Osteocyte (in vitro differentiated cells): ENCODE measurements at regions not wholly inside any gene's neighbourhood (a gene's known extent, or its start where the extent isn't known, plus 50 kb on each side); places are given as distances from the start of the nearest gene placed in this dataset.

Source experiments
- DNase-seq: peaks from one replicate; pipeline ENCODE4 v3.0.0; 2021; ENCODE audit warnings: mixed read lengths; ENCODE audit not compliant: unreplicated experiment; ENCODE audit errors: extremely low spot score
- H3K27ac Mint-ChIP-seq: one replicate; pipeline ENCODE4 v1.8.0; 2021; ENCODE audit warnings: mild to moderate bottlenecking, mixed read lengths; ENCODE audit not compliant: unreplicated experiment
- H3K27me3 Mint-ChIP-seq: one replicate; pipeline ENCODE4 v1.8.0; 2021; ENCODE audit warnings: mixed read lengths; ENCODE audit not compliant: unreplicated experiment
- H3K36me3 Mint-ChIP-seq: one replicate; pipeline ENCODE4 v1.8.0; 2021; ENCODE audit warnings: mixed read lengths; ENCODE audit not compliant: unreplicated experiment
- H3K4me1 Mint-ChIP-seq: one replicate; pipeline ENCODE4 v1.8.0; 2021; ENCODE audit warnings: mixed read lengths; ENCODE audit not compliant: unreplicated experiment
- H3K4me3 Mint-ChIP-seq: one replicate; pipeline ENCODE4 v1.8.0; 2021; ENCODE audit warnings: mild to moderate bottlenecking, moderate library complexity, mixed read lengths; ENCODE audit not compliant: unreplicated experiment
- H3K9me3 Mint-ChIP-seq: one replicate; pipeline ENCODE4 v1.8.0; 2021; ENCODE audit warnings: mixed read lengths; ENCODE audit not compliant: unreplicated experiment
- TF ChIP-seq, protein P1 (sequence below): fragments of 200-600 bp; sonication (generic); IDR thresholded peaks from 2 replicates; pipeline ENCODE4 v1.5.0; 2021; ENCODE audit warnings: antibody characterized with exemption, mild to moderate bottlenecking, moderate library complexity

DNA sequence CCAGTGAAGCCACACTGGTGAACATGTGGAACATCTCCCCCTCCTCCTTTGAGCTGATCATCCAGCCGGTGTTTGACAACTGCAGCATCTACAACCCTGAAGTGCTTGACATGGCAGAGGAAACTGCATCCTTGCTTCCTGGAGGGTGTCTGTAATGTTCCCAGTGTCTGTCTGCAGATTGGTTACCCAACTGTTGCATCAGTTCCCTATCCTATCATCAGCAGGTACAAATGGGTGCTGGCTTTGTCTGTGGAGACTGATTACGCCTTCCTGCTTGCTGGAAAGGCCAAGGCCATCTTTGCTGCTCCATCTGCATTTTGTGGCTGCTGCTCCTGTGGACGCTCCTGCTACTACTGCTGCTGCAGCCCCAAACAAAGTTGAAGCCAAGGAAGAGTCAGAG lies 83.5 kb downstream of the SKA1 start:
- DNase-seq, result no peak
- H3K4me3 Mint-ChIP-seq, result no peak overlapping the region
- no peaks in the 10 kb centered on the region for H3K36me3 Mint-ChIP-seq
- H3K4me1 Mint-ChIP-seq, result no peaks in the 10 kb centered on the region
- no peaks in the 10 kb centered on the region for H3K27me3 Mint-ChIP-seq
- no peak overlapping the region for H3K27ac Mint-ChIP-seq
- no peaks in the 10 kb centered on the region for H3K9me3 Mint-ChIP-seq
- TF ChIP-seq, protein P1, sequence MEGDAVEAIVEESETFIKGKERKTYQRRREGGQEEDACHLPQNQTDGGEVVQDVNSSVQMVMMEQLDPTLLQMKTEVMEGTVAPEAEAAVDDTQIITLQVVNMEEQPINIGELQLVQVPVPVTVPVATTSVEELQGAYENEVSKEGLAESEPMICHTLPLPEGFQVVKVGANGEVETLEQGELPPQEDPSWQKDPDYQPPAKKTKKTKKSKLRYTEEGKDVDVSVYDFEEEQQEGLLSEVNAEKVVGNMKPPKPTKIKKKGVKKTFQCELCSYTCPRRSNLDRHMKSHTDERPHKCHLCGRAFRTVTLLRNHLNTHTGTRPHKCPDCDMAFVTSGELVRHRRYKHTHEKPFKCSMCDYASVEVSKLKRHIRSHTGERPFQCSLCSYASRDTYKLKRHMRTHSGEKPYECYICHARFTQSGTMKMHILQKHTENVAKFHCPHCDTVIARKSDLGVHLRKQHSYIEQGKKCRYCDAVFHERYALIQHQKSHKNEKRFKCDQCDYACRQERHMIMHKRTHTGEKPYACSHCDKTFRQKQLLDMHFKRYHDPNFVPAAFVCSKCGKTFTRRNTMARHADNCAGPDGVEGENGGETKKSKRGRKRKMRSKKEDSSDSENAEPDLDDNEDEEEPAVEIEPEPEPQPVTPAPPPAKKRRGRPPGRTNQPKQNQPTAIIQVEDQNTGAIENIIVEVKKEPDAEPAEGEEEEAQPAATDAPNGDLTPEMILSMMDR, result no peak

DNA sequence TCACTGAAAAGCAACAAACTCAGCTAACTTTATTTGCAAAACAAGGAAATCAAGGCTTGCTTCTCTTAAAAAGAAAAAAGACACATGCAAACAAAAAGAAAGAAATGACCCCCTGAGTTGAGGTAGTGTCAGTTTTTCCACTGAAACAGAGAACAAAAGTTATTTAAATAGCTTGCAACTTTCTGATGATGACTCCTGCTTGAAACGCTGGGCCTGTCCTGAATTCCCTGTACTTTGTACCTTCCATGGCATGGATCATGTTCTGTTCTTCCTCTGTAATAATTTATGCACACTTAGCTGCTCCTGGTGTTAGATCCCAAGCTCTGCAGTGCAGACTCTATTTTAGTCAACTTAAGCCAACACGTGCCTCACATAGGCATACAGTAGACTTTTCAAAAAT lies 84.0 kb downstream of the SKA1 start:
- no peaks in the 10 kb centered on the region for H3K36me3 Mint-ChIP-seq
- no peak for DNase-seq
- no peaks in the 10 kb centered on the region for H3K4me1 Mint-ChIP-seq
- H3K9me3 Mint-ChIP-seq, result no peaks in the 10 kb centered on the region
- TF ChIP-seq, protein P1, result no peak
- no peaks in the 10 kb centered on the region for H3K27me3 Mint-ChIP-seq
- H3K4me3 Mint-ChIP-seq, result no peak overlapping the region
- no peak overlapping the region for H3K27ac Mint-ChIP-seq

DNA sequence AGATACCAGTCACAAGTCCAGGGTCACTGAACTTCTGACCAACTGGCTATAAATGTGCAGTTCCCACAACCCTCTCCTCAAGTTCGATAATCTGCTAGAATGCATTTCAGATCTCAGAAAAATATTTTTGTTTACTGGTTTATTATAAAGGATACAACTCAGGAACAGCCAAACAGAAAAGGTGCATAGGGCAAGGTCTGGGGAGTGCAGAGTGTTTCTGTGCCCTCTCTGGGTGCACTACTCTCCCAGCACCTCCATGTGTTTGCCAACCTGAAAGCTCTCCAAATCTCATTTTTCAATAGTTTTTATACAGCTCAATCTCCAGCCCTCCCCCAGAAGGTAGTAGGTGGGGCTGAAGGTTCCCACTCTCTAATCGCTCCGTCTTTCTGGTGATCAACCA lies 85.2 kb downstream of the SKA1 start:
- DNase-seq, result no peak
- Mint-ChIP-seq H3K4me1 (no peaks in the 10 kb centered on the region), H3K27ac (no peak overlapping the region), H3K4me3 (no peak overlapping the region), H3K36me3 (no peaks in the 10 kb centered on the region), H3K9me3 (no peaks in the 10 kb centered on the region), H3K27me3 (no peaks in the 10 kb centered on the region)
- TF ChIP-seq, protein P1, result no peak

DNA sequence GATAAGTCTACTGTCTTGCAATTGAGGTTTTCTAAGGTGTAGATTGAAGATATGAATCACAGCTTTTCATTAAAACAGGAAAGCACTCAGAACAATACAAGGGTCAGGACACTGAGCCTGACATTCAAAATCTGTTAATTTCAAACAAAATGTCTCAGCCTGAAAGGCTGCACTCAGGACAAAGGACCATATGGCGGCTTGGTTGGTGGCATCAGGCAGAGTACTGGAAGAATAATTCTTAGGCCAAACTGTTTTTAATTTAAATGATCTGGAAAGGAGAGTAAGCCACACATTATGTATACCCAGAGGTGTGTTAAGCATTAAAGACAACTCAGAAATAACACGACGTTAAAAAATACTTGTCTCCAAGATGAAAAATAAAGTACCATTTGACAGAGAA lies 85.9 kb downstream of the SKA1 start:
- H3K27me3 Mint-ChIP-seq, result no peaks in the 10 kb centered on the region
- no peaks in the 10 kb centered on the region for H3K4me1 Mint-ChIP-seq
- H3K9me3 Mint-ChIP-seq, result no peaks in the 10 kb centered on the region
- TF ChIP-seq, protein P1, result no peak
- DNase-seq, result no peak
- no peaks in the 10 kb centered on the region for H3K36me3 Mint-ChIP-seq
- H3K4me3 Mint-ChIP-seq, result no peak overlapping the region
- no peak overlapping the region for H3K27ac Mint-ChIP-seq

DNA sequence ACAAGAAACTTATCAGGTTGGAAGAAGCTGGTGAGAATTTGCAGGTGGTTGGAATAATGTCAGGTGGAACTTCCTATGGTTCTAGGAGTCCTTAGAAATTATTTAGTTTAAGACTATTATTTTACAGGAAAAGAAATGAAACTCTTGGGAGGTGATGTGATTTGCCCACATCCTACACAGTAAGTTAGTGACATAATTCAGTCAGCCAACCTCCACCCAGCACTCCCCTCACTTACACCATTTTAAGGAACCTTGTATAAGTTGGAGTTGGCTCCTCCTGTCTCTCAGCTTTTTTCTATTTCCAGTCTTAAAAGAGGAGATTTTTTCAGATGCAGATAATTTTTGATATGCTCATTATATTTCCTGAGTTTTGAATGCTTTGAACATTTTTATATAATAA lies 86.4 kb downstream of the SKA1 start:
- TF ChIP-seq, protein P1, result no peak
- H3K9me3 Mint-ChIP-seq, result no peaks in the 10 kb centered on the region
- no peaks in the 10 kb centered on the region for H3K36me3 Mint-ChIP-seq
- H3K4me1 Mint-ChIP-seq, result no peaks in the 10 kb centered on the region
- H3K27ac Mint-ChIP-seq, result no peak overlapping the region
- no peaks in the 10 kb centered on the region for H3K27me3 Mint-ChIP-seq
- no peak overlapping the region for H3K4me3 Mint-ChIP-seq
- DNase-seq, result no peak
